NT2/D1 (cell line): ENCODE measurements at regions not wholly inside any gene's neighbourhood (a gene's known extent, or its start where the extent isn't known, plus 50 kb on each side); places are given as distances from the start of the nearest gene placed in this dataset.

Source experiments
- DNase-seq: peaks from one replicate; pipeline ENCODE4 v3.0.0-alpha.2; 2011; ENCODE audit warnings: low read depth, low spot score
- H3K27me3 ChIP-seq: 2 replicates; pipeline ENCODE4 v1.6.0; 2011; ENCODE audit warnings: mild to moderate bottlenecking; ENCODE audit not compliant: insufficient read length, insufficient read depth
- H3K36me3 ChIP-seq: 2 replicates; pipeline ENCODE4 v1.6.1; 2011; ENCODE audit warnings: mild to moderate bottlenecking, low read length, mixed read lengths; ENCODE audit not compliant: insufficient read depth, insufficient read length
- H3K4me1 ChIP-seq: 2 replicates; pipeline ENCODE4 v1.5.1; 2011; ENCODE audit not compliant: insufficient read depth, insufficient read length
- H3K4me3 ChIP-seq: 2 replicates; pipeline ENCODE4 v1.5.1; 2011; ENCODE audit warnings: low read depth; ENCODE audit not compliant: insufficient read length
- H3K9ac ChIP-seq: 2 replicates; pipeline ENCODE4 v1.6.0; 2011; ENCODE audit warnings: low read depth; ENCODE audit not compliant: insufficient read length
- H3K9me3 ChIP-seq: 2 replicates; pipeline ENCODE4 v1.5.1; 2011; ENCODE audit warnings: mild to moderate bottlenecking, low read length; ENCODE audit not compliant: insufficient read depth
- SUZ12 ChIP-seq: IDR thresholded peaks from 2 replicates; pipeline ENCODE4 v1.6.1; 2011; ENCODE audit not compliant: insufficient read length, insufficient read depth; ENCODE audit errors: extremely low read depth
- YY1 ChIP-seq: IDR thresholded peaks from 2 replicates; pipeline ENCODE4 v1.6.1; 2011; ENCODE audit not compliant: insufficient read length, insufficient read depth
- ZNF274 ChIP-seq: IDR thresholded peaks from 2 replicates; pipeline ENCODE4 v1.6.1; 2011; ENCODE audit warnings: mild to moderate bottlenecking, low read depth, low read length

DNA sequence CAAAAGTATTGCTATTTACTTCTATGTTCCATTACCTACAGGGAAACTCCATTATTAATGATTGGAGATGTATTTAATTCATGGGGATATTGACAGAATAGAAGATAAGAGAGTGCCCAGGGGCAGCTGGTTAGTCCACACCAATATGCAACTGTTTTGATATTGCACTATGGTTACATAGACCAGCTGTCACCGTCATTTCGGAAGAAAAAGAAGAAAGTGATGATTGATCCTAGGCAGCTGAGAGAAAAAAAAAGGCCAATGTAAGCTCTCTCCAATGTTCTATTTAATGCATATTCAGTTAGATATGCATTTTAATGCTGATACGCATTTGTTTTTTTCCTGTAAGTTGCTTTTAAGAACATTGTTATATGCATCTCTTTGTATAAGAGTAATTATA, 1367.2 kb downstream of the KCNT2 start:
- Histone ChIP-seq H3K4me3 (no peak overlapping the region), H3K36me3 (no peaks in the 10 kb centered on the region), H3K27me3 (no peaks in the 10 kb centered on the region), H3K4me1 (no peaks in the 10 kb centered on the region), H3K9me3 (peaks cover 12% of the 10 kb centered on the region; the same call in 1 of the 2 replicates), H3K9ac (no peak overlapping the region)
- TF ChIP-seq SUZ12 = no peak
- TF ChIP-seq YY1 = no peak
- no peak for TF ChIP-seq ZNF274
- no peak for DNase-seq

GRCh38 chr1:195238313-195238712, 1369.9 kb downstream of the KCNT2 start:
- DNase-seq = no peak
- no peaks in the 10 kb centered on the region for H3K4me1 ChIP-seq
- H3K9ac ChIP-seq = no peak overlapping the region

DNA sequence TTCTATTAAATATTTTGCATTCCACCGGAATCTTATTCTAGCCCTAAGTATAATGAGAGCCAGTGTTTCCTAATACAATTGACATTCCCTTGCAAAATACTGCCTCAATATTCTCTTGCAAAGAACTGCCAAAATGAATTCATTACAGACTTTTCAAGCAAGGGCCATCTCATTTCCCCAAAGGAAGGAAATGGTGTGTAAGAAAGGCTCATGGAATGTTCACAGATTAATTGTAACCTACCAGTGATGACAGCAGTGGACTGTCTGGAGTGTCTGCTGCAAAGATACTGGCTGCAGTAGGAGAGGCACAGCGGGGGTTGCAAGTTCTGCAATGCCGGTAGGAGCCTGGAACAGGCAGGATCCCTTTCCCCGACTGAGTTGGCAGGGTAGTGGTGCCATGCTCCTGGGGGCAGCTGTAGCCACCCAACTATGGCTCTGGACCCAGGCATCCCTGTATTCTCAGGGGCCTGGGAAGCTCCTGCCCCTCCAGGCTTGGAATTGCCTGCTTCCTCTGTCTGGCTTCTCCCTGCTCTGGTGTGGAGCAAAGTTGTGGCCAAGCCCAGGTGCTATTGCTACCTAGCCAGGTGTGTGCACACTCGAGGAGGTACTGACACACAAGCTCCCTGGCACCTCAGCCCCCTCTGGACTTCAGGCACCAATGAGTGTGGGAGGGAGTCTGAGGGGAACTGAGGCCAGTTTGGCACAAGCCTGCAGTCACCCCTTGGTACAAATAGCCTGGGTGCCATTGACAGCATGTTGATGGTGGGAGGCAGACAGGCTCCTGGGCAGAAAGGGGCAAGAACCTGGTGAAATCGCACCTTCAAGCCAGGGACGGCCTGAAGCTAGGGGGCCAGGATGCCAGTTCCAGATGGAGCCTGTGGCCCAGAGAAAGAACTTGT, 1371.0 kb downstream of the KCNT2 start:
- Histone ChIP-seq H3K27me3 (no peaks in the 10 kb centered on the region), H3K4me3 (no peak overlapping the region), H3K9me3 (peaks cover 12% of the 10 kb centered on the region; the same call in 1 of the 2 replicates), H3K36me3 (no peaks in the 10 kb centered on the region), H3K4me1 (no peaks in the 10 kb centered on the region), H3K9ac (no peak overlapping the region)
- TF ChIP-seq YY1 (no peak), SUZ12 (no peak), ZNF274 (no peak)
- DNase-seq = no peak

More at GRCh38 chr1:195238313-195238712, 1369.9 kb downstream of the KCNT2 start:
- H3K36me3 ChIP-seq = no peaks in the 10 kb centered on the region
- no peaks in the 10 kb centered on the region for H3K27me3 ChIP-seq
- TF ChIP-seq ZNF274 = no peak
- peaks cover 12% of the 10 kb centered on the region; the same call in 1 of the 2 replicates for H3K9me3 ChIP-seq
- H3K4me3 ChIP-seq = no peak overlapping the region

- DNase-seq = no peak
- Histone ChIP-seq H3K27me3 (no peaks in the 10 kb centered on the region), H3K4me1 (no peaks in the 10 kb centered on the region), H3K9me3 (peaks cover 9% of the 10 kb centered on the region; the same call in 1 of the 2 replicates), H3K36me3 (no peaks in the 10 kb centered on the region), H3K9ac (no peak overlapping the region), H3K4me3 (no peak overlapping the region)
- TF ChIP-seq YY1 (no peak), SUZ12 (no peak), ZNF274 (no peak)
Observed at GRCh38 chr1:195218428-195219212, 1389.6 kb downstream of the KCNT2 start.

- Histone ChIP-seq H3K4me1 (no peaks in the 10 kb centered on the region), H3K4me3 (no peak overlapping the region), H3K36me3 (no peaks in the 10 kb centered on the region), H3K9ac (no peak overlapping the region), H3K27me3 (no peaks in the 10 kb centered on the region), H3K9me3 (no peaks in the 10 kb centered on the region)
- no peak for DNase-seq
- no peak for TF ChIP-seq YY1
- TF ChIP-seq SUZ12 = no peak
- no peak for TF ChIP-seq ZNF274
Observed at GRCh38 chr1:195202241-195202640, 1406.0 kb downstream of the KCNT2 start.

DNA sequence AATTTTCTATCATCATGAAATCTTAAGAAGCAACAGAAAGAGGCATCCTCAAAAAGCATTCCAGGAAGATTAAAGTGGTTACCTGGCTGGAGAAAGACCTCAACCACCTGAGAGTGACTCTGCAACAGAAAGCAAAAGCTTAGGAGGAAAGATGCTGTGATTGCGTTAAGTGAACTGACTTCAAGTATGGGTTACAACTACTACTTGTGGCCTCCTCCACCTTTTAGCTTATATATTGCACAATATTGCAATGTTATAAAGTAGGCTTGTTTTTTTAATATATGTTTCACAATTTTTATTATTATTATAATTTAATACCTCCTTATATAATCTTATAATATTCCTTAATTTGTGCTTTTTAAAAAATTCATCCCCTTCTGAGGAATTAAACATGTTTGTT, 1407.5 kb downstream of the KCNT2 start:
- H3K9me3 ChIP-seq = no peaks in the 10 kb centered on the region

DNA sequence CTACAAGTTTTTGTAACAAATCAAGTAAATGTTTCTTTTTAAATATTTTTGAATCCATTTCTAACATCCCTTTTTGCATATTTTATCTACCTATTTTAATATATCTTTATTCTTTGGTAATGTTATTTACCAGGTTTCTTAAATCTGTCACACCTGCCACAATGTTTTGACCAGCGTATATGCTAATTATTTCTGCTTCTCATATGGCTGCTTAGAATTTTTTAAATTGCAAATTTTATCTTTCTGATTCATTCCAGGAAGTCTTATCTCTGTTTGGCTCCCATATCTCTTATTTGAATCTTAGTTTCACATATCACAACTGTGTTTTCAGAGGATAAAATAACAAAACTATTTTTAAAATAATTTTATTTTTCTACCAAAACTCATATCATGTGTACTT, 1411.1 kb downstream of the KCNT2 start:
- DNase-seq = no peak
- TF ChIP-seq SUZ12 (no peak), ZNF274 (no peak), YY1 (no peak)
- no peak overlapping the region for H3K9ac ChIP-seq

More for the DNA sequence above, 1407.5 kb downstream of the KCNT2 start:
- Histone ChIP-seq H3K36me3 (no peaks in the 10 kb centered on the region), H3K4me1 (no peaks in the 10 kb centered on the region), H3K4me3 (no peak overlapping the region), H3K27me3 (no peaks in the 10 kb centered on the region), H3K9ac (no peak overlapping the region)
- no peak for DNase-seq
- TF ChIP-seq YY1 (no peak), SUZ12 (no peak), ZNF274 (no peak)

More for the DNA sequence above, 1411.1 kb downstream of the KCNT2 start:
- H3K9me3 ChIP-seq = no peaks in the 10 kb centered on the region
- H3K4me3 ChIP-seq = no peak overlapping the region
- H3K4me1 ChIP-seq = no peaks in the 10 kb centered on the region
- H3K27me3 ChIP-seq = no peaks in the 10 kb centered on the region
- H3K36me3 ChIP-seq = no peaks in the 10 kb centered on the region
